ENCODE measurements at regions not wholly inside any gene's neighbourhood (a gene's known extent, or its start where the extent isn't known, plus 50 kb on each side); places are given as distances from the start of the nearest gene placed in this dataset.
"Not testable (repeated sequence)": the region's sequence is repeated elsewhere in the genome, so short reads cannot be mapped to it uniquely, and the experiment has no call there.

DNA sequence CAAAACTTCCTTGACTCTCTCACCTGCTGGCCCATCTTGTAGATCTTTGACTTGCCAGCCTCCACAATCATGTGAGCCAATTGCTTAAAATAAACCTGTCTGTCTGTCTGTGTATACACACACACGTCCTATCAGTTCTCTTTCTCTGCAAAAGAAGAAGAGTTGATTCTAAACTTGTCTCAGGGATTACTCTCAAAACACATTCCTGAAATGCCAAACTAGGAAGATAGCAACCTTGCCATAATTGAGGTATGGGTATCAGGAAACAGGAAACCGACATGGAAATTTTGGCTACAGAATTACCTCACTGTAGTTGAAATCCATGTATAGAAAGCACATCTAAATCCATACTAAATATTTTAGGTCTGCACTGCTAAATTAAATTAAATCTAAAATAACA lies 483.4 kb downstream of the PLK2 start:
- peaks cover 0 to 4% (median 0%) of the 10 kb centered on the region in 8 donors for H3K9me3 ChIP-seq
- H3K36me3 ChIP-seq = no peaks in the 10 kb centered on the region
- TF ChIP-seq, protein P1, sequence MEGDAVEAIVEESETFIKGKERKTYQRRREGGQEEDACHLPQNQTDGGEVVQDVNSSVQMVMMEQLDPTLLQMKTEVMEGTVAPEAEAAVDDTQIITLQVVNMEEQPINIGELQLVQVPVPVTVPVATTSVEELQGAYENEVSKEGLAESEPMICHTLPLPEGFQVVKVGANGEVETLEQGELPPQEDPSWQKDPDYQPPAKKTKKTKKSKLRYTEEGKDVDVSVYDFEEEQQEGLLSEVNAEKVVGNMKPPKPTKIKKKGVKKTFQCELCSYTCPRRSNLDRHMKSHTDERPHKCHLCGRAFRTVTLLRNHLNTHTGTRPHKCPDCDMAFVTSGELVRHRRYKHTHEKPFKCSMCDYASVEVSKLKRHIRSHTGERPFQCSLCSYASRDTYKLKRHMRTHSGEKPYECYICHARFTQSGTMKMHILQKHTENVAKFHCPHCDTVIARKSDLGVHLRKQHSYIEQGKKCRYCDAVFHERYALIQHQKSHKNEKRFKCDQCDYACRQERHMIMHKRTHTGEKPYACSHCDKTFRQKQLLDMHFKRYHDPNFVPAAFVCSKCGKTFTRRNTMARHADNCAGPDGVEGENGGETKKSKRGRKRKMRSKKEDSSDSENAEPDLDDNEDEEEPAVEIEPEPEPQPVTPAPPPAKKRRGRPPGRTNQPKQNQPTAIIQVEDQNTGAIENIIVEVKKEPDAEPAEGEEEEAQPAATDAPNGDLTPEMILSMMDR (IDR thresholded peaks at IDR 0.05 in 8 of 11, conservative IDR thresholded peaks at IDR 0.05 in 3 of 11) = no peak
- TF ChIP-seq POLR2A (IDR thresholded peaks at IDR 0.05) (no peak), POLR2AphosphoS5 (IDR thresholded peaks at IDR 0.05) (no peak)
- WGBS, 5 donors = 76 to 92% (median 78%) methylated on average over 2 of the region's 2 CpGs
- no peak overlapping the region for H3K4me3 ChIP-seq
- no peak overlapping the region for H3K27ac ChIP-seq
- DNase-seq = no peak
- intact Hi-C loops (cut with DNase I; ENCODE audit: low total_unique reads) = no loop called here
- no peaks in the 10 kb centered on the region for H3K27me3 ChIP-seq (replicated peaks in 1 of 7)
- no peaks in the 10 kb centered on the region for H3K4me1 ChIP-seq

DNA sequence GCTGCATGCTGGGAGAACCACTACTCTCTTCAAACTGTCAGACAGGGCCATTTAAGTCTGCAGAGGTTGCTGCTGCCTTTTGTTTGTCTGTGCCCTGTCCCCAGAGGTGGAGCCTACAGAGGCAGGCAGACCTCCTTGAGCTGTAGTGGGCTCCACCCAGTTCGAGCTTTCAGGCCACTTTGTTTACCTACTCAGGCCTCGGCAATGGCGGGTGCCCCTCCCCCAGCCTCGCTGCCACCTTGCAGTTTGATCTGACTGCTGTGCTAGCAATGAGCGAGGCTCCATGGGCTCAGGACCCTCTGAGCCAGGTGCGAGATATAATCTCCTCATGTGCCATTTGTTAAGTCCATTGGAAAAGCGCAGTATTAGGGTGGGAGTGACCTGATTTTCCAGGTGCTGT lies 487.8 kb downstream of the PLK2 start:
- H3K9me3 ChIP-seq = peaks cover 0 to 16% (median 9%) of the 10 kb centered on the region in 8 donors
- H3K27ac ChIP-seq; DNase-seq; H3K27me3 ChIP-seq (replicated peaks in 1 of 7); intact Hi-C loops (cut with DNase I; ENCODE audit: low total_unique reads); H3K4me1 ChIP-seq; H3K4me3 ChIP-seq; H3K36me3 ChIP-seq: not testable (repeated sequence)
- WGBS, 5 donors = 83 to 93% (median 89%) methylated on average over 7 of the region's 7 CpGs

DNA sequence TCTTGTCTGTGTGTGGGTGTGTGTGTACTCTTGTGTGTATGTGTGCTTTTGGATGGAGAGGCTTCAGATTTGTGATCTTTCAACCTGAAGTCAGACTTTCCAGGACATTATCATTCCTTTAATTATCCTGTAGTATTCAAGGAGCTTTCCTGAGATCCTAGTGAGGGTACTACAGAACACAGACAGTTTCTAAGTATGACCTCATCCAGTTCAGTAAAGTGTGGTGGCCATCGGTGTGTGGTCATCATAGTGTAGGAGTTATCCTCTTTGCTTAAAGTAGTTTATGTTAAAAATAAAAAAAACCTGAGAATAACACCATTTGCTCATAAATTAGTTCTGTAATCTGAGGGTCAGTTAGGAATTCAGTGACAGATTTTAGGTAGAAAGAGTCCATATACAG lies 478.0 kb upstream of the ACTBL2 start:
- H3K4me3 ChIP-seq = no peak overlapping the region
- H3K27me3 ChIP-seq (replicated peaks in 1 of 7) = no peaks in the 10 kb centered on the region
- no peaks in the 10 kb centered on the region for H3K4me1 ChIP-seq
- no peaks in the 10 kb centered on the region for H3K36me3 ChIP-seq
- DNase-seq = no peak
- H3K9me3 ChIP-seq = peaks cover 0 to 30% (median 24%) of the 10 kb centered on the region in 8 donors
- H3K27ac ChIP-seq = no peak overlapping the region
- TF ChIP-seq POLR2AphosphoS5 (IDR thresholded peaks at IDR 0.05) = no peak
- intact Hi-C loops (cut with DNase I; ENCODE audit: low total_unique reads) = no loop called here
- 78 to 96% (median 89%) methylated on average over 1 of the region's 1 CpG for WGBS, 5 donors

DNA sequence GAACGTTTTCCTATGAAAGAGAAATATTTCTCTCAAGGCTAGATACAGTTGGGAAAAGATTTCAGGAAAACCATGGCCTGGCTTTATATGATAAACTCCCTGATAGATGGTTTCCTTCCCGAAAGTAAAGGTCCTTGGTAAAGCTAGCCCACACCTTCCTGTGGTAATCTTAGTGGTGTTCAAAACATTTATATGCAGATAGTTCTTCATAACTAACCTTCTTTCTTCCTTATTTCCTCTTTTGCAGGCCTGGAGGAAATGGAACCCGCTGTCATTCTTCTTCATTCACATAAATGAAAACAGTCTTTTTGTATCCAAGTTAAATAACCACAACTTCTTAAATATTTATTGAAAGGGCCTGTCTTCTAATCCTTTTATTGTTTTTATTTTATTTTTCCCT lies 474.0 kb upstream of the ACTBL2 start:
- peaks cover 0 to 1% (median 0%) of the 10 kb centered on the region in 8 donors for H3K9me3 ChIP-seq
- no peak for DNase-seq
- WGBS, 5 donors = 9 to 24% (median 14%) methylated on average over 3 of the region's 3 CpGs
- no peak overlapping the region for H3K4me3 ChIP-seq
- H3K36me3 ChIP-seq = no peaks in the 10 kb centered on the region
- TF ChIP-seq, protein P1 (IDR thresholded peaks at IDR 0.05 in 8 of 11, conservative IDR thresholded peaks at IDR 0.05 in 3 of 11) = no peak
- TF ChIP-seq POLR2AphosphoS5 (IDR thresholded peaks at IDR 0.05) (no peak), POLR2A (IDR thresholded peaks at IDR 0.05) (no peak)
- H3K4me1 ChIP-seq = no peaks in the 10 kb centered on the region
- H3K27ac ChIP-seq = peak overlapping the region in 7 of 8 donors; percentile 23 to 75 (median 68)
- H3K27me3 ChIP-seq (replicated peaks in 1 of 7) = no peaks in the 10 kb centered on the region
- intact Hi-C loops (cut with DNase I; ENCODE audit: low total_unique reads) = no loop called here

DNA sequence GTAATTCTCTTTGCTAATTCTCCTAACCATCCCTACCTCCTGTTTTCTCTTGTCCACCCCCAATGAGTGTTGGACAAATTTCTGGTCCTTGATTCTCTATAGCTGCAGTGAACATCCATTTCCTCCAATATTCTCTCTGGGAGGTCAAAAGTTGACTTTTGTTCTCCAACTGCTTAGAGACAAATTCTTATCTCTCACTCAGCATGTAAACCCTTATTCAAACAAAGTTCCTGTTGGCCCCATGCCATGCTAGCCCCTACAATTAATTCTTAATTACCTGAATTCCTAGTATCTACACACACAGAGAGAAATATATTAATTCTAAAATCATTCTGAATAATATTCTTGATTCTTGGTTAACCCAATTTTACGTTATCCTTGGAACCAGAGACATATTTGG lies 472.9 kb upstream of the ACTBL2 start:
- Histone ChIP-seq H3K27me3 (replicated peaks in 1 of 7) (no peaks in the 10 kb centered on the region), H3K36me3 (no peaks in the 10 kb centered on the region), H3K4me1 (no peaks in the 10 kb centered on the region), H3K27ac (peak overlapping the region in 6 of 8 donors; percentile 30 to 75 (median 68)), H3K4me3 (no peak overlapping the region), H3K9me3 (no peaks in the 10 kb centered on the region)
- WGBS, 5 donors = 0 to 63% (median 27%) methylated on average over 1 of the region's 1 CpG
- TF ChIP-seq POLR2AphosphoS5 (IDR thresholded peaks at IDR 0.05) (no peak), POLR2A (IDR thresholded peaks at IDR 0.05) (no peak)
- TF ChIP-seq, protein P1 (IDR thresholded peaks at IDR 0.05 in 8 of 11, conservative IDR thresholded peaks at IDR 0.05 in 3 of 11) = no peak
- no peak for DNase-seq
- intact Hi-C loops (cut with DNase I; ENCODE audit: low total_unique reads) = no loop called here

Measured in spleen (tissue), 11 donors.